Esophagus (tissue), 2 donors: ENCODE measurements at regions not wholly inside any gene's neighbourhood (a gene's known extent, or its start where the extent isn't known, plus 50 kb on each side); places are given as distances from the start of the nearest gene placed in this dataset.

ENCODE experiments used
- H3K27ac ChIP-seq, 2 donors: one replicate each; pipeline ENCODE4 v1.5.1; 2013; ENCODE audit warnings: low read depth in 2 of 2, mild to moderate bottlenecking in 2 of 2, inconsistent platforms in 1 of 2, low read length in 1 of 2, moderate library complexity in 1 of 2
- H3K27me3 ChIP-seq, 2 donors: one replicate each; pipeline ENCODE4 v1.6.1; 2013; ENCODE audit warnings: low read length in 2 of 2, control low read depth in 1 of 2, mild to moderate bottlenecking in 1 of 2; ENCODE audit not compliant: insufficient read depth in 2 of 2, control insufficient read depth in 1 of 2
- H3K36me3 ChIP-seq, 2 donors: one replicate each; pipeline ENCODE4 v1.6.1; 2013; ENCODE audit warnings: low read length in 1 of 2; ENCODE audit not compliant: control insufficient read depth in 2 of 2, insufficient read depth in 2 of 2
- H3K4me1 ChIP-seq, 2 donors: one replicate each; pipeline ENCODE4 v1.6.1; 2013; ENCODE audit warnings: low read length in 1 of 2; ENCODE audit not compliant: control insufficient read depth in 2 of 2, insufficient read depth in 2 of 2
- H3K4me3 ChIP-seq, 2 donors: one replicate each; pipeline ENCODE4 v1.5.1; 2013; ENCODE audit warnings: low read length in 2 of 2, mild to moderate bottlenecking in 2 of 2, low read depth in 1 of 2, moderate library complexity in 1 of 2
- H3K9me3 ChIP-seq, 2 donors: one replicate each; pipeline ENCODE4 v1.6.1; 2013; ENCODE audit warnings: mild to moderate bottlenecking in 2 of 2, low read depth in 1 of 2, low read length in 1 of 2, moderate library complexity in 1 of 2; ENCODE audit not compliant: control insufficient read depth in 2 of 2, insufficient read depth in 1 of 2
- WGBS, 2 donors: extraction: QIAGEN DNeasy Blood & Tissue Kit; methylation state at CpG; one replicate each; pipeline ENCODE4 v1.1.7; 2013; 5-methylcytosine and 5-hydroxymethylcytosine counted together
- donor health status: healthy with polysubstance abuse.
- donor health status: Bipolar disorder and iron deficiency.

GRCh38 chrX:20633451-20633850, 366.7 kb upstream of the RPS6KA3 start:
- WGBS, 2 donors, result 74 to 86% methylated on average over 3 of the region's 3 CpGs
- Histone ChIP-seq H3K36me3 (no peaks in the 10 kb centered on the region), H3K9me3 (no peaks in the 10 kb centered on the region), H3K27ac (no peak overlapping the region), H3K4me1 (no peaks in the 10 kb centered on the region), H3K27me3 (no peaks in the 10 kb centered on the region), H3K4me3 (no peak overlapping the region)

- WGBS, 2 donors, result 68 to 70% methylated on average over 2 of the region's 2 CpGs
- H3K27me3 ChIP-seq, result no peaks in the 10 kb centered on the region
- H3K27ac ChIP-seq, result no peak overlapping the region
- H3K4me3 ChIP-seq, result no peak overlapping the region
- H3K36me3 ChIP-seq, result no peaks in the 10 kb centered on the region
- no peaks in the 10 kb centered on the region for H3K9me3 ChIP-seq
- H3K4me1 ChIP-seq, result no peaks in the 10 kb centered on the region
Observed at GRCh38 chrX:20623448-20623847, 356.7 kb upstream of the RPS6KA3 start.

DNA sequence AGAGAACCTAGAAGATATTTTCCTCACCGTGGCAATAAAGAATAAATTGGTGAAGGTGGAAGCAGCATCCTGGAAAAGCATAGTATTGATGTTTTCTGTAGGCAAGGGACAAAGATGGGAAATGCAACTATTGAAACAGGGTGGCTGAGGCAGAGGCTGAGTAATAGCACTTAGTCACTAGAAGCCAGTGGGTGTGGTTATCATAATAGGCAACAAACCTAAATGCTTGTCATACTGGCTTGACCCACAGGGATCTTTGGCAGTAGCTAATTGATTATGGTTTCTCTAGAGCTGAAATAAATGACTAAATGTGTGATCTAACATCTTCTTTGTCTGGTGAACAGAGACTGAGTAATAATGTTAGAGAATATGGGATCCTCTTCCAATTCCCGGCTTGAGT, 353.6 kb upstream of the RPS6KA3 start:
- no peak overlapping the region for H3K27ac ChIP-seq
- no peak overlapping the region for H3K4me3 ChIP-seq
- no peaks in the 10 kb centered on the region for H3K27me3 ChIP-seq
- H3K9me3 ChIP-seq, result no peaks in the 10 kb centered on the region
- H3K36me3 ChIP-seq, result no peaks in the 10 kb centered on the region
- WGBS, 2 donors, result 59 to 83% methylated on average over 2 of the region's 2 CpGs
- no peaks in the 10 kb centered on the region for H3K4me1 ChIP-seq

GRCh38 chrX:20609916-20610415, 343.3 kb upstream of the RPS6KA3 start:
- WGBS, 2 donors, result 85 to 86% methylated on average over 3 of the region's 3 CpGs
- H3K4me3 ChIP-seq, result no peak overlapping the region
- no peaks in the 10 kb centered on the region for H3K27me3 ChIP-seq
- no peaks in the 10 kb centered on the region for H3K4me1 ChIP-seq
- no peaks in the 10 kb centered on the region for H3K9me3 ChIP-seq
- no peak overlapping the region for H3K27ac ChIP-seq
- H3K36me3 ChIP-seq, result no peaks in the 10 kb centered on the region

- Histone ChIP-seq H3K4me3 (no peak overlapping the region), H3K27me3 (no peaks in the 10 kb centered on the region), H3K36me3 (no peaks in the 10 kb centered on the region), H3K9me3 (no peaks in the 10 kb centered on the region), H3K4me1 (no peaks in the 10 kb centered on the region), H3K27ac (no peak overlapping the region)
- WGBS, 2 donors, result 67 to 86% methylated on average over 4 of the region's 4 CpGs
Observed at GRCh38 chrX:20606831-20607230, 340.1 kb upstream of the RPS6KA3 start.

GRCh38 chrX:20596856-20597255, 330.1 kb upstream of the RPS6KA3 start:
- no peaks in the 10 kb centered on the region for H3K9me3 ChIP-seq
- H3K36me3 ChIP-seq, result no peaks in the 10 kb centered on the region
- no peaks in the 10 kb centered on the region for H3K27me3 ChIP-seq
- no peak overlapping the region for H3K4me3 ChIP-seq
- WGBS, 2 donors, result 48 to 52% methylated on average over 2 of the region's 2 CpGs
- H3K27ac ChIP-seq, result no peak overlapping the region
- H3K4me1 ChIP-seq, result peaks cover 0 to 2% of the 10 kb centered on the region in 2 donors

DNA sequence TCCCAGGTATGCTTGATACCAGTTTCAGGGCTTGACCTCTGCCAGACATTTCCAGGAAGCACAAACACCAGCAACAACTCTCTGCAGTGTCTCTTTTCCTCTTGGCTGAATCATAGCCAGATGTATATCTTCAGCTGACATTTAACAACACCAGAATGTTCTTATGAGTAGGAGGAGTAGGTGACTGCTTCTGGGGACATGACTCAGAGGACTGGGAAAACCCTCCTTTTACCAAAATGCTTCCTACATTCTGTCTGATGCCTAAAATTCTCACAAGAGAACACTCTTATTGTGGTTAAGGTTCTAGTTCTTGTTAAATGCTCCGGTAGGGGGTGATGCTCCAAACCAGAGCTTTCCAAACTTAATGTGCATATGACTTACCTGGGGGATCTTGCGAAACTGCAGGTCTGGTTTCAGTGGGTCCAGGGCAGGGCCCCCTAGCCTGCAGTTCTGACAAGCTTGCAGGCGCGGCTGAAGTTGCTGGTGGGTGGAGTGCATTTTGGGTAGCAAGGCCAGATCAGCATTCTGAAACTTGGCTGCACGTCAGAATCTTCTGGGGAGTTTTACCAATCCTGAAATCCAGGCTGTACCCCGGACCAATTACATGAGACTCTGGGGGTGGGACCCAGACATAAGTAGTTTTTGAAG, 329.3 kb upstream of the RPS6KA3 start:
- H3K36me3 ChIP-seq, result no peaks in the 10 kb centered on the region
- peaks cover 0 to 2% of the 10 kb centered on the region in 2 donors for H3K4me1 ChIP-seq
- H3K27ac ChIP-seq, result peak overlapping the region in 1 of 2 donors; percentile 22
- H3K9me3 ChIP-seq, result no peaks in the 10 kb centered on the region
- WGBS, 2 donors, result 32 to 55% methylated on average over 6 of the region's 6 CpGs
- H3K4me3 ChIP-seq, result no peak overlapping the region
- H3K27me3 ChIP-seq, result no peaks in the 10 kb centered on the region

- no peaks in the 10 kb centered on the region for H3K9me3 ChIP-seq
- H3K27me3 ChIP-seq, result no peaks in the 10 kb centered on the region
- WGBS, 2 donors, result 39 to 54% methylated on average over 2 of the region's 2 CpGs
- H3K4me3 ChIP-seq, result no peak overlapping the region
- H3K36me3 ChIP-seq, result no peaks in the 10 kb centered on the region
- H3K4me1 ChIP-seq, result peaks cover 0 to 2% of the 10 kb centered on the region in 2 donors
- H3K27ac ChIP-seq, result no peak overlapping the region
Observed at GRCh38 chrX:20594985-20595384, 328.3 kb upstream of the RPS6KA3 start.

DNA sequence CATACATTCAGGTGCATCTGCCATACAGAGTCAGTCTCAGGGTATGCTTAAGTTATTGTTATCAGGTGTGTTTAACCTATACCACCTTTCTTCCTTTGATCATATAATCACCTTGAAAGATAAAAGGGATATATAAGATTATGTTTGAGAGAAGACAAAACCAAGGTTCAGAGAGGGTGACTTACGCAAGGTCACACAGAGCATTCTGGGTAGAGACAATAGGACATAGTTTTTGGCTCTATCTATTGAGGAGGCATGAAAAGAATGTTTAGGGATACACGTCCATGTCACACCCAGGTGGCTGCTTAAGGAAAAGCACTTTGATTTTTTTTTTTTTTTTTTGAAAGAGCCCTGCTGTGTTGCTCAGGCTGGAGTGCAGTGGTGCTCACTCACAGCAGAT, 327.1 kb upstream of the RPS6KA3 start:
- Histone ChIP-seq H3K4me3 (no peak overlapping the region), H3K36me3 (no peaks in the 10 kb centered on the region), H3K27me3 (no peaks in the 10 kb centered on the region), H3K27ac (no peak overlapping the region), H3K9me3 (no peaks in the 10 kb centered on the region), H3K4me1 (peaks cover 0 to 2% of the 10 kb centered on the region in 2 donors)
- 72 to 78% methylated on average over 2 of the region's 2 CpGs for WGBS, 2 donors

DNA sequence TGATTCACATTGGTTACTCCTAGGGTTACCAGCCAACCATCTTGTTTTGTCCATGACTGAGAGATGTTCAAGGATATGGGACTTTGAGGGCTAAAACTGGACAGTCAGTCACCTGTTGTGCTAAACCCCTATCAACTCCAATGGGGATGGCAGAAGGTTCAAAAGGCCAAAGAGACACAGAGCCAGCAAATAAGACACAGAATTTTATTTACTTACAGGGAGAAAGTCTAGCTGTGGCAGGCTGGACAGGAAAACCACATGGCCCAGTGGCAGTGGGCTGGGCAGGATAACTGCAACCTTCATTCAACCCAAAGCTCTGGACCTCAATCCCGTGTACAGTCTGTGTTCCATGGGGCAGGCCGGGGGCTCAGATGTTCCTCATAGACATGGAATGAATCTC, 326.7 kb upstream of the RPS6KA3 start:
- H3K36me3 ChIP-seq, result no peaks in the 10 kb centered on the region
- no peaks in the 10 kb centered on the region for H3K27me3 ChIP-seq
- H3K4me1 ChIP-seq, result peaks cover 0 to 2% of the 10 kb centered on the region in 2 donors
- H3K9me3 ChIP-seq, result no peaks in the 10 kb centered on the region
- no peak overlapping the region for H3K27ac ChIP-seq
- H3K4me3 ChIP-seq, result no peak overlapping the region
- WGBS, 2 donors, result 87 to 90% methylated on average over 2 of the region's 2 CpGs
